Transverse colon (tissue), 4 donors: ENCODE measurements at regions not wholly inside any gene's neighbourhood (a gene's known extent, or its start where the extent isn't known, plus 50 kb on each side); places are given as distances from the start of the nearest gene placed in this dataset.

ENCODE experiments used
- DNase-seq: peaks from one replicate; pipeline ENCODE4 v3.0.0-alpha.2; 2019
- H3K27ac ChIP-seq, 4 donors: fragments of 200-600 bp; sonication (generic); 2 replicates each; pipeline ENCODE4 v1.5.1; 2016 to 2018; ENCODE audit warnings: inconsistent platforms in 4 of 4
- H3K27me3 ChIP-seq: fragments of 200-600 bp; sonication (generic); 2 replicates; pipeline ENCODE4 v1.5.1; 2017; ENCODE audit warnings: inconsistent platforms
- H3K36me3 ChIP-seq, 4 donors: fragments of 200-600 bp; sonication (generic); 2 replicates each; pipeline ENCODE4 v1.5.1; 2017 to 2019; ENCODE audit warnings: inconsistent platforms in 4 of 4
- H3K4me1 ChIP-seq, 4 donors: fragments of 200-600 bp; sonication (generic); 2 replicates each; pipeline ENCODE4 v1.5.1; 2017 to 2020; ENCODE audit warnings: inconsistent platforms in 4 of 4
- H3K4me3 ChIP-seq, 4 donors: fragments of 200-600 bp; sonication (generic); 1 replicate in 1 of 4; 2 replicates in 3 of 4; pipeline versions ENCODE4 v1.5.1 to v1.6.1; 2017 to 2019; ENCODE audit warnings: inconsistent platforms in 4 of 4
- H3K9me3 ChIP-seq, 2 donors: fragments of 200-600 bp; sonication (generic); 2 replicates each; pipeline ENCODE4 v1.5.1; 2017 to 2019; ENCODE audit warnings: inconsistent platforms in 2 of 2
- EP300 ChIP-seq: sonication (generic); formaldehyde crosslinking; IDR thresholded peaks from one replicate; pipeline ENCODE4 v1.6.1; 2017; ENCODE audit warnings: antibody characterized with exemption, low read depth
- POLR2A ChIP-seq: fragments of 450-650 bp; IDR thresholded peaks from one replicate; pipeline ENCODE4 v1.6.1; 2016; ENCODE audit warnings: antibody characterized with exemption, mild to moderate bottlenecking, moderate library complexity
- POLR2AphosphoS5 ChIP-seq, 3 donors: sonication (generic); formaldehyde crosslinking; IDR thresholded peaks; one replicate each; pipeline ENCODE4 v1.6.1; 2016; ENCODE audit warnings: antibody characterized with exemption in 3 of 3
- WGBS, 2 donors: methylation state at CpG; one replicate each; pipeline ENCODE4 v1.1.5; 2018; ENCODE audit warnings: low coverage in 1 of 2; 5-methylcytosine and 5-hydroxymethylcytosine counted together
- in situ Hi-C, 4 donors: fragments of 200-750 bp; cut with MboI; loops; one replicate each; pipeline versions ENCODE4 v1.15.0 to v1.15.1; 2017; ENCODE audit warnings: low sequenced_read_pairs in 3 of 4, low pct_ligation_motif_present in 1 of 4, low pct_unique_long_range_greater_than_20kb in 1 of 4
- intact Hi-C: fragments of 100-400 bp; cut with DNase I; formaldehyde crosslinking; loops from one replicate; pipeline ENCODE4 v1.15.1; 2023; ENCODE audit warnings: low total_unique reads
- TF ChIP-seq, protein P1 (sequence below), 5 experiments: fragments of 200-600 bp in 3 of 5; fragments of 450-650 bp in 2 of 5; sonication (generic) in 3 of 5; IDR thresholded peaks; 1 replicate in 2 of 5; 2 replicates in 3 of 5; pipeline ENCODE4 v1.5.1; 2016 to 2017; ENCODE audit warnings: antibody characterized with exemption in 5 of 5, inconsistent platforms in 3 of 5, mild to moderate bottlenecking in 2 of 5, moderate library complexity in 1 of 5

DNA sequence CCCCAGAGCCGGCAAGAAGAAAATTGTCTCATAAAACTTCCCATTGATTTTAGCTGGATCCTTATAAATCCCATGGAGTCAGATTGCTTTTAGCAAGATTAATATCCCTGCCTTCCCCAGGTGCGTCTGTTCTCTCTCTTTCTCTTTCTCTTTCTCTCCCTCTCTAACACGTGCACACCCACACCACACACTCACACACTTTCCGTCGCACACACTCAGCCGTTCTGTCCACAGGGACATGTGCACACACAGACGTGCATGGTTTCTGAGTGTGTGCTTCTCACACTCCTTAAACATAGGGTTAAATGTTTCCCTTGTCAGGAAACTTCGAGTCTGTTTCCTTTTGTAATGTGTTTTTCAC lies 98.7 kb upstream of the NFIA start:
- in situ Hi-C loops (no loop called here), intact Hi-C loops (no loop called here)

GRCh38 chr1:60982539-60982938 lies 99.8 kb upstream of the NFIA start:
- no peak for DNase-seq
- no peak for TF ChIP-seq POLR2AphosphoS5 (IDR thresholded peaks at IDR 0.05)
- TF ChIP-seq POLR2A, result no peak
- no peak for TF ChIP-seq EP300
- WGBS, 2 donors, result 43 to 53% methylated on average over 1 of the region's 1 CpG
- Histone ChIP-seq H3K27me3 (no peaks in the 10 kb centered on the region), H3K9me3 (no peaks in the 10 kb centered on the region), H3K4me3 (no peak overlapping the region), H3K36me3 (no peaks in the 10 kb centered on the region), H3K27ac (peak overlapping the region in 2 of 4 donors; percentile 3 to 63), H3K4me1 (peaks cover 0 to 11% (median 0%) of the 10 kb centered on the region in 4 donors)
- intact Hi-C loops (no loop called here), in situ Hi-C loops (no loop called here)

More for the DNA sequence above, 98.7 kb upstream of the NFIA start:
- DNase-seq, result no peak
- no peaks in the 10 kb centered on the region for H3K36me3 ChIP-seq
- TF ChIP-seq POLR2A, result no peak
- no peak for TF ChIP-seq POLR2AphosphoS5 (IDR thresholded peaks at IDR 0.05)
- TF ChIP-seq, protein P1, sequence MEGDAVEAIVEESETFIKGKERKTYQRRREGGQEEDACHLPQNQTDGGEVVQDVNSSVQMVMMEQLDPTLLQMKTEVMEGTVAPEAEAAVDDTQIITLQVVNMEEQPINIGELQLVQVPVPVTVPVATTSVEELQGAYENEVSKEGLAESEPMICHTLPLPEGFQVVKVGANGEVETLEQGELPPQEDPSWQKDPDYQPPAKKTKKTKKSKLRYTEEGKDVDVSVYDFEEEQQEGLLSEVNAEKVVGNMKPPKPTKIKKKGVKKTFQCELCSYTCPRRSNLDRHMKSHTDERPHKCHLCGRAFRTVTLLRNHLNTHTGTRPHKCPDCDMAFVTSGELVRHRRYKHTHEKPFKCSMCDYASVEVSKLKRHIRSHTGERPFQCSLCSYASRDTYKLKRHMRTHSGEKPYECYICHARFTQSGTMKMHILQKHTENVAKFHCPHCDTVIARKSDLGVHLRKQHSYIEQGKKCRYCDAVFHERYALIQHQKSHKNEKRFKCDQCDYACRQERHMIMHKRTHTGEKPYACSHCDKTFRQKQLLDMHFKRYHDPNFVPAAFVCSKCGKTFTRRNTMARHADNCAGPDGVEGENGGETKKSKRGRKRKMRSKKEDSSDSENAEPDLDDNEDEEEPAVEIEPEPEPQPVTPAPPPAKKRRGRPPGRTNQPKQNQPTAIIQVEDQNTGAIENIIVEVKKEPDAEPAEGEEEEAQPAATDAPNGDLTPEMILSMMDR (IDR thresholded peaks at IDR 0.05), result no peak
- TF ChIP-seq EP300, result no peak
- 69 to 94% methylated on average over 6 to 8 of the region's 8 CpGs for WGBS, 2 donors
- no peak overlapping the region for H3K4me3 ChIP-seq
- peaks cover 0 to 11% (median 0%) of the 10 kb centered on the region in 4 donors for H3K4me1 ChIP-seq
- H3K27ac ChIP-seq, result peak overlapping the region in 3 of 4 donors; percentile 40 to 63 (median 45)
- H3K9me3 ChIP-seq, result no peaks in the 10 kb centered on the region
- H3K27me3 ChIP-seq, result no peaks in the 10 kb centered on the region

GRCh38 chr1:60981357-60981756 lies 101.0 kb upstream of the NFIA start:
- intact Hi-C loops (no loop called here), in situ Hi-C loops (no loop called here)
- WGBS, 2 donors, result 86 to 92% methylated on average over 1 of the region's 1 CpG
- Histone ChIP-seq H3K27ac (no peak overlapping the region), H3K27me3 (no peaks in the 10 kb centered on the region), H3K9me3 (no peaks in the 10 kb centered on the region), H3K36me3 (no peaks in the 10 kb centered on the region), H3K4me3 (no peak overlapping the region), H3K4me1 (peaks cover 0 to 11% (median 0%) of the 10 kb centered on the region in 4 donors)
- DNase-seq, result no peak
- no peak for TF ChIP-seq POLR2AphosphoS5 (IDR thresholded peaks at IDR 0.05)
- TF ChIP-seq EP300, result no peak
- TF ChIP-seq POLR2A, result no peak
- TF ChIP-seq, protein P1 (IDR thresholded peaks at IDR 0.05), result no peak

DNA sequence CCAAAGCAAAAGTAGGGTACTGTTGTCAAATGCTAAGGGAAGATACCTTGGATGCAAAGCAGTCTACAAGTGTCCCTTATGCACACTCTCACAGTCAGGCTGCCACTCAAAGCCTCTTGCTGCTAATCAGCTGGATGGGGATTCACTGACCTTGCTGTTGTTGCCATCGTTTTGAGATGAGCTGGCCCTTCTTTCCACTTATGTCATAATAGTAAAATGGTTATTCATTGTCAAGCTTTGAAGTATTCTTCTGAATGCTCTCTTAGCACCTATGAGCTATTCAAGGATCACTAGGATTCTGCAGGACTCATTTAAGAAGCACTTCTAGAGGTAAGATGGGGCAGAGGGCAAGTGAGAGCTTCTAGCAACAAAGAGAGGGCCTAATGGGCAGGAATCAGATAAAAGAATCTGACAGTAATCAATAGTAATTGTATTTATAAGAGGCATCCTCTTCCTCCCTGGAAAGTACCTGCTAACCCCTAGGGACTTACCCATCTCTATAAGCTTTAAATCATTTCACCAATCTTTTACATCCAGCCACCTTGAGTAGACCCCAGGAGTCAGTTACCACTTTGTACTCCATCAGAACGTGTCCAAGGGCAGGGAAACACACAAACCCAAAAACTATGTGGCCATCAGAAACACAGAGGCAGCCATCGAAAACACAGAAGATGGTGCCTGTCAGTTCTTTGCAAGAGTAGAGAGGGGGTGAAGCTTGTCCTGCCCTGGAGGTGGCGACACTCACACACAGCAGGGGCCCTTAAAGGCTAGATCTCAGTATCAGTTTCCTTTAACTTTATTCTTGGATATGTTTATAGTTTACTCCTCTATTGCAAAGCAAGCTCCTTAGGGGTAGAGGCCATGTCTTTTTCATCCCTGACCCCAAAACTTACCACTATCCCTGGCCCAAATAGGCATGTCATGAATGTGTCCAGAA lies 103.7 kb upstream of the NFIA start:
- intact Hi-C loops (loop anchor here (10.0 kb wide), 2 partner anchors 66 to 466 kb away; no protein-coding TSS in a partner anchor), in situ Hi-C loops (no loop called here)
- H3K27ac ChIP-seq, result no peak overlapping the region
- peaks cover 0 to 11% (median 0%) of the 10 kb centered on the region in 4 donors for H3K4me1 ChIP-seq
- 53 to 68% methylated on average over 3 to 4 of the region's 4 CpGs for WGBS, 2 donors
- H3K36me3 ChIP-seq, result no peaks in the 10 kb centered on the region
- no peaks in the 10 kb centered on the region for H3K27me3 ChIP-seq
- no peak overlapping the region for H3K4me3 ChIP-seq
- TF ChIP-seq POLR2AphosphoS5 (IDR thresholded peaks at IDR 0.05) (no peak), EP300 (no peak), POLR2A (no peak)
- TF ChIP-seq, protein P1 (IDR thresholded peaks at IDR 0.05), result peak; percentile 17 to 47 (median 38)
- no peaks in the 10 kb centered on the region for H3K9me3 ChIP-seq
- DNase-seq, result peak; percentile 21
